H9 (cell line): ENCODE measurements at regions not wholly inside any gene's neighbourhood (a gene's known extent, or its start where the extent isn't known, plus 50 kb on each side); places are given as distances from the start of the nearest gene placed in this dataset.

ENCODE experiments used
- DNase-seq: peaks from one replicate; pipeline ENCODE4 v3.0.0-alpha.2; 2017
- H2AFZ ChIP-seq: one replicate; pipeline ENCODE4 v1.6.1; 2013; ENCODE audit warnings: mild to moderate bottlenecking, low read length, control low read depth, moderate library complexity
- H2AK5ac ChIP-seq: 2 replicates; pipeline ENCODE4 v1.6.1; 2013; ENCODE audit warnings: low read length, control low read depth, mixed read lengths; ENCODE audit not compliant: insufficient read length
- H2BK120ac ChIP-seq: one replicate; pipeline ENCODE4 v1.6.1; 2013; ENCODE audit warnings: low read depth, mild to moderate bottlenecking, low read length, control low read depth, inconsistent platforms; ENCODE audit not compliant: poor library complexity, severe bottlenecking
- H2BK12ac ChIP-seq: 2 replicates; pipeline ENCODE4 v1.6.1; 2013; ENCODE audit warnings: low read length, control low read depth, mixed read lengths, low read depth; ENCODE audit not compliant: insufficient read length
- H2BK15ac ChIP-seq: 2 replicates; pipeline ENCODE4 v1.6.1; 2013; ENCODE audit warnings: low read depth, low read length, control low read depth
- H2BK20ac ChIP-seq: one replicate; pipeline ENCODE4 v1.6.1; 2013; ENCODE audit warnings: low read depth, mild to moderate bottlenecking, low read length, control low read depth, inconsistent platforms; ENCODE audit not compliant: poor library complexity, severe bottlenecking
- H2BK5ac ChIP-seq: 2 replicates; pipeline ENCODE4 v1.6.1; 2013; ENCODE audit warnings: low read length, control low read depth, mixed read lengths; ENCODE audit not compliant: insufficient read length
- H3K14ac ChIP-seq: 2 replicates; pipeline ENCODE4 v1.6.1; 2013; ENCODE audit warnings: low read length, control low read depth; ENCODE audit not compliant: insufficient read depth
- H3K18ac ChIP-seq: 2 replicates; pipeline ENCODE4 v1.6.1; 2013; ENCODE audit warnings: low read depth, mild to moderate bottlenecking, mixed read lengths, low read length, control low read depth; ENCODE audit not compliant: insufficient read length
- H3K23ac ChIP-seq: 2 replicates; pipeline ENCODE4 v1.6.1; 2013; ENCODE audit warnings: low read length, control low read depth, mixed read lengths, low read depth; ENCODE audit not compliant: insufficient read length
- H3K23me2 ChIP-seq: 2 replicates; pipeline ENCODE4 v1.6.1; 2013; ENCODE audit warnings: low read depth, mild to moderate bottlenecking, mixed read lengths, low read length, control low read depth; ENCODE audit not compliant: insufficient read length, poor library complexity, severe bottlenecking
- H3K27ac ChIP-seq: 2 replicates; pipeline ENCODE4 v1.5.1; 2013; ENCODE audit warnings: low read length, control low read depth, mixed read lengths, low read depth; ENCODE audit not compliant: insufficient read length
- H3K27me3 ChIP-seq: 2 replicates; pipeline ENCODE4 v1.6.1; 2013; ENCODE audit warnings: low read length, control low read depth, inconsistent platforms; ENCODE audit not compliant: insufficient read depth
- H3K4ac ChIP-seq: 2 replicates; pipeline ENCODE4 v1.6.1; 2013; ENCODE audit warnings: low read depth, mild to moderate bottlenecking, control low read depth, inconsistent platforms, low read length, moderate library complexity
- H3K4me1 ChIP-seq: 2 replicates; pipeline ENCODE4 v1.6.1; 2013; ENCODE audit warnings: low read length, control low read depth, inconsistent platforms; ENCODE audit not compliant: insufficient read depth
- H3K4me2 ChIP-seq: 2 replicates; pipeline ENCODE4 v1.6.1; 2013; ENCODE audit warnings: low read length, control low read depth, mixed read lengths; ENCODE audit not compliant: insufficient read length, insufficient read depth
- H3K56ac ChIP-seq: 2 replicates; pipeline ENCODE4 v1.6.1; 2013; ENCODE audit warnings: low read depth, mild to moderate bottlenecking, mixed read lengths, low read length, control low read depth; ENCODE audit not compliant: insufficient read length
- H3K79me1 ChIP-seq: 2 replicates; pipeline ENCODE4 v1.6.1; 2013; ENCODE audit warnings: low read depth, mild to moderate bottlenecking, moderate library complexity, low read length, control low read depth, inconsistent platforms; ENCODE audit not compliant: insufficient read depth, poor library complexity, severe bottlenecking
- H3K79me2 ChIP-seq: 2 replicates; pipeline ENCODE4 v1.6.1; 2013; ENCODE audit warnings: low read length, control low read depth, inconsistent platforms; ENCODE audit not compliant: insufficient read depth
- H3K9ac ChIP-seq: 2 replicates; pipeline ENCODE4 v1.6.1; 2013; ENCODE audit warnings: low read length, control low read depth, mixed read lengths; ENCODE audit not compliant: insufficient read length; ENCODE audit errors: extremely low read depth
- H3K9me3 ChIP-seq: one replicate; pipeline ENCODE4 v1.6.1; 2013; ENCODE audit warnings: low read depth, low read length, inconsistent platforms; ENCODE audit not compliant: control insufficient read depth
- H3T11ph ChIP-seq: one replicate; pipeline ENCODE4 v1.6.1; 2013; ENCODE audit warnings: mild to moderate bottlenecking, low read length, control low read depth, inconsistent platforms
- H4K20me1 ChIP-seq: one replicate; pipeline ENCODE4 v1.6.1; 2013; ENCODE audit not compliant: control insufficient read depth, insufficient read length, insufficient read depth
- H4K5ac ChIP-seq: 2 replicates; pipeline ENCODE4 v1.6.1; 2013; ENCODE audit warnings: low read depth, mild to moderate bottlenecking, mixed read lengths, low read length, control low read depth; ENCODE audit not compliant: insufficient read length
- H4K8ac ChIP-seq: replicated peaks from 2 replicates; pipeline ENCODE4 v1.6.1; 2013; ENCODE audit warnings: low read length, control low read depth, mixed read lengths, low read depth; ENCODE audit not compliant: insufficient read length
- H4K91ac ChIP-seq: 2 replicates; pipeline ENCODE4 v1.6.1; 2013; ENCODE audit warnings: low read depth, mild to moderate bottlenecking, moderate library complexity, mixed read lengths, low read length, control low read depth; ENCODE audit not compliant: insufficient read length
- H3K27ac Mint-ChIP-seq, 3 experiments: 2 replicates in 2 of 3; 3 replicates in 1 of 3; pipeline ENCODE4 v1.8.0; 2020 to 2021; ENCODE audit warnings: mixed read lengths in 3 of 3, mild to moderate bottlenecking in 1 of 3, moderate library complexity in 1 of 3
- H3K27me3 Mint-ChIP-seq: 2 replicates; pipeline ENCODE4 v1.8.0; 2021; ENCODE audit warnings: low read depth, mild to moderate bottlenecking, moderate library complexity, mixed read lengths
- H3K36me3 Mint-ChIP-seq, 3 experiments: 2 replicates in 2 of 3; 3 replicates in 1 of 3; pipeline ENCODE4 v1.8.0; 2020 to 2021; ENCODE audit warnings: low read depth in 3 of 3, mixed read lengths in 3 of 3; ENCODE audit not compliant: insufficient read depth in 1 of 3
- H3K4me1 Mint-ChIP-seq, 2 experiments: 2 replicates each; pipeline ENCODE4 v1.8.0; 2020; ENCODE audit warnings: mixed read lengths in 2 of 2
- H3K4me3 Mint-ChIP-seq, 2 experiments: 2 replicates in 1 of 2; 3 replicates in 1 of 2; pipeline ENCODE4 v1.8.0; 2020 to 2021; ENCODE audit warnings: mild to moderate bottlenecking in 2 of 2, mixed read lengths in 2 of 2, moderate library complexity in 1 of 2
- H3K9me3 Mint-ChIP-seq, 2 experiments: 2 replicates in 1 of 2; 3 replicates in 1 of 2; pipeline ENCODE4 v1.8.0; 2020; ENCODE audit warnings: mild to moderate bottlenecking in 2 of 2, mixed read lengths in 2 of 2, moderate library complexity in 1 of 2
- WGBS: extraction: QIAGEN DNeasy Blood & Tissue Kit; methylation state at CpG from one replicate; pipeline ENCODE4 v1.1.7; 2013; ENCODE audit warnings: missing lambda C conversion rate, low lambda C conversion rate, mixed read lengths; ENCODE audit not compliant: insufficient read length; ENCODE audit errors: extremely low coverage; 5-methylcytosine and 5-hydroxymethylcytosine counted together
- TF ChIP-seq, protein P1 (sequence below): fragments of 200-600 bp; sonication (generic); conservative IDR thresholded peaks from 3 replicates; pipeline ENCODE4 v1.8.0; 2021; ENCODE audit warnings: antibody characterized with exemption, mild to moderate bottlenecking

DNA sequence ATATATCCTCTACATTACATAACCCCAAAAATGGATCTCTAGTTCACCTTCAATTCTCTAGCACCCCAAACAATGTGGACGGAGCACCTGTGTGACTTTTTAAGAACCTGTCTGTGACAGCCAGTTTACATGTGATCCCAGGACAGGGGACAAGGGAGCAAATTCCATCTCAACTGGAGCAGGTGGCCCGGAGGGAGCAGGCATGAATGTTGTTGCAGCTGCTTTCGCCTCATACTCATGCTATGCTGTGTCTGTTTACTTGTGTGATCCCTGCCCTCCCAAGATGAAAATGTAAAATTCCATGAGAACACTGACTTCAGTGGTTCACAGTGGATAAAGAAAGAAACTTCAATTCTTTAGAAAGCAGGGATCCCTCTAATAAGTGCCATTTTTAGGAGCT, 600.3 kb downstream of the CDH26 start:
- H3K4me3 Mint-ChIP-seq, result no peak overlapping the region
- H3K9me3 Mint-ChIP-seq, result no peaks in the 10 kb centered on the region
- Histone ChIP-seq H2BK5ac (no peak overlapping the region), H3K9ac (no peak overlapping the region), H3K23me2 (no peaks in the 10 kb centered on the region), H3K14ac (no peak overlapping the region), H2BK12ac (no peak overlapping the region), H2BK15ac (no peak overlapping the region), H4K20me1 (no peaks in the 10 kb centered on the region), H4K8ac (no peak overlapping the region), H3K18ac (no peak overlapping the region), H3K4me1 (0 out of 2 replicates have a peak, but pooled peaks cover 3% of the 10 kb centered on the region), H3K79me2 (no peaks in the 10 kb centered on the region), H3K27me3 (no peaks in the 10 kb centered on the region), H2BK20ac (no peak overlapping the region), H3T11ph (no peak overlapping the region), H4K91ac (no peak overlapping the region), H3K23ac (no peak overlapping the region), H2BK120ac (no peak overlapping the region), H4K5ac (no peak overlapping the region), H2AFZ (no peak overlapping the region), H3K9me3 (no peaks in the 10 kb centered on the region), H3K56ac (no peak overlapping the region), H3K27ac (no peak overlapping the region), H3K79me1 (no peaks in the 10 kb centered on the region), H3K4ac (no peak overlapping the region), H2AK5ac (no peak overlapping the region), H3K4me2 (no peak overlapping the region)
- H3K36me3 Mint-ChIP-seq, result no peaks in the 10 kb centered on the region
- WGBS, result no CpG with 5 or more reads among the region's 3 CpGs
- H3K4me1 Mint-ChIP-seq, result peaks cover 30 to 32% of the 10 kb centered on the region in 2 experiments
- H3K27ac Mint-ChIP-seq, result no peak overlapping the region
- TF ChIP-seq, protein P1, sequence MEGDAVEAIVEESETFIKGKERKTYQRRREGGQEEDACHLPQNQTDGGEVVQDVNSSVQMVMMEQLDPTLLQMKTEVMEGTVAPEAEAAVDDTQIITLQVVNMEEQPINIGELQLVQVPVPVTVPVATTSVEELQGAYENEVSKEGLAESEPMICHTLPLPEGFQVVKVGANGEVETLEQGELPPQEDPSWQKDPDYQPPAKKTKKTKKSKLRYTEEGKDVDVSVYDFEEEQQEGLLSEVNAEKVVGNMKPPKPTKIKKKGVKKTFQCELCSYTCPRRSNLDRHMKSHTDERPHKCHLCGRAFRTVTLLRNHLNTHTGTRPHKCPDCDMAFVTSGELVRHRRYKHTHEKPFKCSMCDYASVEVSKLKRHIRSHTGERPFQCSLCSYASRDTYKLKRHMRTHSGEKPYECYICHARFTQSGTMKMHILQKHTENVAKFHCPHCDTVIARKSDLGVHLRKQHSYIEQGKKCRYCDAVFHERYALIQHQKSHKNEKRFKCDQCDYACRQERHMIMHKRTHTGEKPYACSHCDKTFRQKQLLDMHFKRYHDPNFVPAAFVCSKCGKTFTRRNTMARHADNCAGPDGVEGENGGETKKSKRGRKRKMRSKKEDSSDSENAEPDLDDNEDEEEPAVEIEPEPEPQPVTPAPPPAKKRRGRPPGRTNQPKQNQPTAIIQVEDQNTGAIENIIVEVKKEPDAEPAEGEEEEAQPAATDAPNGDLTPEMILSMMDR, result no peak
- no peak for DNase-seq
- peaks cover 8% of the 10 kb centered on the region for H3K27me3 Mint-ChIP-seq
